Stimulated activated naive B cell treated with anti-CD40 and anti-IgM and Interleukin-4, amounts not matched to agents 10 μg/mL and 1 μg/mL and 100 μg/mL, for 72 hours (primary cell): ENCODE measurements at regions not wholly inside any gene's neighbourhood (a gene's known extent, or its start where the extent isn't known, plus 50 kb on each side); places are given as distances from the start of the nearest gene placed in this dataset.

ENCODE experiments used
- ATAC-seq, 2 donors: fragments of 150-1000 bp; cut with Tn5 transposase; replicated peaks; 2 replicates each; pipeline ENCODE4 v1.10.0; 2021; ENCODE audit warnings: moderate library complexity in 1 of 2
- DNase-seq: peaks from one replicate; pipeline ENCODE4 v3.0.0; 2021
- H3K27ac Mint-ChIP-seq: one replicate; pipeline ENCODE4 v1.8.0; 2022; ENCODE audit warnings: mild to moderate bottlenecking, mixed read lengths
- H3K27me3 Mint-ChIP-seq, 2 donors: one replicate each; pipeline ENCODE4 v1.8.0; 2022; ENCODE audit warnings: mixed read lengths in 2 of 2
- H3K36me3 Mint-ChIP-seq, 2 donors: one replicate each; pipeline ENCODE4 v1.8.0; 2022; ENCODE audit warnings: mixed read lengths in 2 of 2, mild to moderate bottlenecking in 1 of 2
- H3K4me1 Mint-ChIP-seq, 2 donors: one replicate each; pipeline ENCODE4 v1.8.0; 2022; ENCODE audit warnings: mixed read lengths in 2 of 2, mild to moderate bottlenecking in 1 of 2
- H3K4me3 Mint-ChIP-seq, 2 donors: one replicate each; pipeline ENCODE4 v1.8.0; 2022; ENCODE audit warnings: mild to moderate bottlenecking in 2 of 2, mixed read lengths in 2 of 2, moderate library complexity in 1 of 2
- H3K9me3 Mint-ChIP-seq, 2 donors: one replicate each; pipeline ENCODE4 v1.8.0; 2022; ENCODE audit warnings: mixed read lengths in 2 of 2, mild to moderate bottlenecking in 1 of 2

DNA sequence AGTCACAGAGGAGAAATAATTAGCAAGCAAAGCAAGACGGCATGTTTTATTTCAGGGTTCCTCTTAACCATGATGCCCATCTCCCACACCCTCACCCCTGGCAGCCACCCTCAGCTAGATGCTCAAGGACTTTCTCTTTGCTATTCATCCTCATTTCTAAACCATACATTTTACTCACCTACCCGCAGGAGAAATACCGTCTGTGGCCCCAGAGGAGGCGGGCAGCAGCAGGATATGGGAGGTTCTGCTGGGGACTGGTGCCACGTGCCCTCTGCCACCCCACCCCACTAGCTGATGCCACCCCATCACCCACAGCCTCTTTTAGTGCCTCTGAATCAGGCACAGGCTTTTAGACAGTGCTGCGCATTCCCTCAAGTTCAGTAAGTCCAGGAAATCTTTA lies 168.7 kb upstream of the ITGB1 start:
- H3K27ac Mint-ChIP-seq = no peak overlapping the region
- no peaks in the 10 kb centered on the region for H3K9me3 Mint-ChIP-seq
- peaks cover 5 to 9% of the 10 kb centered on the region in 2 donors for H3K4me1 Mint-ChIP-seq
- peaks cover 0 to 4% of the 10 kb centered on the region in 2 donors for H3K27me3 Mint-ChIP-seq
- peaks cover 0 to 3% of the 10 kb centered on the region in 2 donors for H3K36me3 Mint-ChIP-seq
- no peak overlapping the region for H3K4me3 Mint-ChIP-seq
- DNase-seq (no peak), ATAC-seq (no peak)

GRCh38 chr10:33125522-33126517 lies 167.8 kb upstream of the ITGB1 start:
- H3K27me3 Mint-ChIP-seq = peaks cover 0 to 4% of the 10 kb centered on the region in 2 donors
- H3K27ac Mint-ChIP-seq = no peak overlapping the region
- ATAC-seq (peak; percentile 16 to 39), DNase-seq (no peak)
- no peak overlapping the region for H3K4me3 Mint-ChIP-seq
- peaks cover 0 to 3% of the 10 kb centered on the region in 2 donors for H3K36me3 Mint-ChIP-seq
- H3K9me3 Mint-ChIP-seq = no peaks in the 10 kb centered on the region
- peaks cover 8 to 9% of the 10 kb centered on the region in 2 donors for H3K4me1 Mint-ChIP-seq

- ATAC-seq = no peak
- Mint-ChIP-seq H3K36me3 (peaks cover 0 to 3% of the 10 kb centered on the region in 2 donors), H3K9me3 (no peaks in the 10 kb centered on the region), H3K4me1 (peaks cover 9 to 11% of the 10 kb centered on the region in 2 donors), H3K4me3 (no peak overlapping the region), H3K27me3 (peaks cover 0 to 4% of the 10 kb centered on the region in 2 donors), H3K27ac (no peak overlapping the region)
- no peak for DNase-seq
Observed at GRCh38 chr10:33125111-33125510, 167.1 kb upstream of the ITGB1 start.

GRCh38 chr10:33123680-33124079 lies 165.7 kb upstream of the ITGB1 start:
- ATAC-seq (no peak), DNase-seq (no peak)
- Mint-ChIP-seq H3K36me3 (peaks cover 0 to 3% of the 10 kb centered on the region in 2 donors), H3K4me1 (peaks cover 7 to 10% of the 10 kb centered on the region in 2 donors), H3K4me3 (no peak overlapping the region), H3K9me3 (no peaks in the 10 kb centered on the region), H3K27ac (no peak overlapping the region), H3K27me3 (peaks cover 0 to 4% of the 10 kb centered on the region in 2 donors)

DNA sequence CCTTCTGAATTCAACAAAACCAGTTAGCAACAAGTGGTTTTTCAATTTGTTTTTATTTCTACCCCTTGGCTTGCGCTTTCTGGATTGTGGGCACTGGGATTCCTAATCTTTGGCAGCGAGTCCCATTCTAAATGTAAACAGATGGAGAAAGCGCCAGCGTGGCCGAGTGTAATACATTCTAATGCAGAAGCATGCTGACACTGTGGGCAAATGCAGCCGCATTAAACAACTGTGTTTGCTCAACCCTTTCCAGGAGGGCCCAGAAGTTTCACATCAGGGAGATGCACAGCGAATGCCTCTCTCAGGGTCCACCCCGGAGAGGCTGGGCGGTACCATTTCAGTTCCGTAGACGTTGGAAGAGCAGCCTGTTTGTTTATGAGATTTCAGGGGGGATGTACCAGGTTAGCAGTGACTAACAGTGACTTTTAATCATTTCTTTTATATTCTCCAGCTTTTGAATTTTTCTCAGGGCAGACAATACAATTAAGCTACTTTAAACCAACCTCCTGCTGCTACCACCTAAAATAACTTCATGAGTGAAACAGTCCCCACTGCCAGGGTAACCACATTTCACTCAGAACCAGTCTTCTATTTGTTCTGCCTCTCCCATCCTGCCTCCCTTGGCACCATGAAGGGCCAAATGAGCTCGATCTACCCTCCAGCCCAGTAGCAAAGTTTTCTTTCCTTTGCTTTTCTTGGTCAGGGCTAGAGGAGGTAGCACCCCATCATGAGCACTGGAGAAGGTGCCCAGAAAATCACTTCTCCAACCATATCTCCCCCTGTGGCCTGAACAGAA lies 164.2 kb upstream of the ITGB1 start:
- Mint-ChIP-seq H3K36me3 (no peaks in the 10 kb centered on the region), H3K27me3 (no peaks in the 10 kb centered on the region), H3K27ac (peak overlapping the region; percentile 26), H3K4me3 (no peak overlapping the region), H3K9me3 (no peaks in the 10 kb centered on the region), H3K4me1 (peaks cover 12% of the 10 kb centered on the region in 2 donors)
- DNase-seq (no peak), ATAC-seq (no peak)

GRCh38 chr10:33120700-33121099 lies 162.7 kb upstream of the ITGB1 start:
- H3K27ac Mint-ChIP-seq = no peak overlapping the region
- H3K36me3 Mint-ChIP-seq = no peaks in the 10 kb centered on the region
- H3K27me3 Mint-ChIP-seq = no peaks in the 10 kb centered on the region
- H3K4me1 Mint-ChIP-seq = peaks cover 14 to 23% of the 10 kb centered on the region in 2 donors
- DNase-seq (no peak), ATAC-seq (peak; percentile 36 to 65)
- H3K4me3 Mint-ChIP-seq = no peak overlapping the region
- H3K9me3 Mint-ChIP-seq = no peaks in the 10 kb centered on the region

- peaks cover 16 to 27% of the 10 kb centered on the region in 2 donors for H3K4me1 Mint-ChIP-seq
- no peak overlapping the region for H3K27ac Mint-ChIP-seq
- no peaks in the 10 kb centered on the region for H3K27me3 Mint-ChIP-seq
- no peak for DNase-seq
- ATAC-seq = no peak
- no peak overlapping the region for H3K4me3 Mint-ChIP-seq
- H3K9me3 Mint-ChIP-seq = no peaks in the 10 kb centered on the region
- no peaks in the 10 kb centered on the region for H3K36me3 Mint-ChIP-seq
Observed at GRCh38 chr10:33120275-33120674, 162.2 kb upstream of the ITGB1 start.

GRCh38 chr10:33117816-33118215 lies 159.8 kb upstream of the ITGB1 start:
- peaks cover 27 to 47% of the 10 kb centered on the region in 2 donors for H3K4me1 Mint-ChIP-seq
- ATAC-seq = peak; percentile 33 to 46
- no peaks in the 10 kb centered on the region for H3K9me3 Mint-ChIP-seq
- H3K27ac Mint-ChIP-seq = no peak overlapping the region
- H3K4me3 Mint-ChIP-seq = no peak overlapping the region
- no peak for DNase-seq
- no peaks in the 10 kb centered on the region for H3K27me3 Mint-ChIP-seq
- no peaks in the 10 kb centered on the region for H3K36me3 Mint-ChIP-seq

- Mint-ChIP-seq H3K9me3 (no peaks in the 10 kb centered on the region), H3K27ac (no peak overlapping the region), H3K4me3 (no peak overlapping the region), H3K27me3 (no peaks in the 10 kb centered on the region), H3K36me3 (no peaks in the 10 kb centered on the region), H3K4me1 (peaks cover 25 to 47% of the 10 kb centered on the region in 2 donors)
- DNase-seq = no peak
- ATAC-seq = no peak
Observed at GRCh38 chr10:33117230-33117629, 159.2 kb upstream of the ITGB1 start.

DNA sequence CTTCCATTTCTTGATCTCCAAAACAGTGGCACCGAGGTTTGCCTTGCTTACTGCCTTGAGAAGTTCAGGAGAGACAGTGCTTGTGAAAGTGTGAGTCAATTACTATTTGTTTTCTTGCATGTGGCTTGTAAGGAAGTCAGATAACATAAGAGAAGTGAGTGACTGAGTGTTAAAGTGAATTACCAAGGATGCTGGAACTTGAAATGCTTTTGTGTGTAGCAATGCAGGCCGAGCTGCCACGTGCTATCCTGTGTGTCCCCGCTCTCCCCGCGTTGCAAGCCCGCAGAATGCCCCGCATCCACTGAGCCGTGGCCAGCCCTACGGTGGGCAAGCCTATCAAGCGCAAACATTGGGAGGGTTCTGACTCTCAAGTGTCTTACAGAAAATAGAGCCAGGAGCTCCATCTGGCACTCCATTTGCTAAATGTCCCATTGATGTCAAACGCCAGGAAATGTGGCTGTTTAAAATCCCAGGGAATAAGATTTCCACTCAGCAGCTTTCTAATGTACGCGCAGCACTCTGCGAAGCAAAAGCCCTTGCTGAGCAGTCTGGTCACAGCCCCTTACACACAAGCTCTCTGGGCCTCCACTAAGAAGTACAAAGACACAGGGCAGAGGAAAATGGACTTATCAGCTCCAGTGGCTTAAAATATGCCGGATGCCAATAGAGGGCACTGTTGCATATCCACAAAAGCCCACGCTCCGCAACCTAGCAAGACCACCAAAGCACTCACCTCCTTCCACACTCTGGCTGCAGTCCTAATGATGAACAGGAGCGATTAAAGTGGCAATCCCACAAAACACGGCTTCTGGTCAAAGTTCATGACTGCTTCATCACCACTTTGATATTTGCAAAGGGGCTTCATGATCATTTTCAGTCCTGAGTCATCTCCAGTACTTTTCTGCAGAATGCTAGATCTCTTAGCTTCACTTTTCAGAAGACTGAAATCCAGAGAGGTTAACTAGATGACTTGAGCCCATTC lies 158.0 kb upstream of the ITGB1 start:
- no peak for DNase-seq
- Mint-ChIP-seq H3K4me3 (no peak overlapping the region), H3K27ac (no peak overlapping the region), H3K27me3 (no peaks in the 10 kb centered on the region), H3K36me3 (no peaks in the 10 kb centered on the region), H3K9me3 (no peaks in the 10 kb centered on the region), H3K4me1 (peaks cover 25 to 47% of the 10 kb centered on the region in 2 donors)
- no peak for ATAC-seq

- Mint-ChIP-seq H3K27me3 (no peaks in the 10 kb centered on the region), H3K4me3 (peak overlapping the region in 1 of 2 donors; percentile 5), H3K36me3 (no peaks in the 10 kb centered on the region), H3K9me3 (peaks cover 0 to 2% of the 10 kb centered on the region in 2 donors), H3K27ac (no peak overlapping the region), H3K4me1 (peaks cover 30 to 48% of the 10 kb centered on the region in 2 donors)
- ATAC-seq = peak; percentile 70
- DNase-seq = no peak
Observed at GRCh38 chr10:33114451-33114952, 156.5 kb upstream of the ITGB1 start.

GRCh38 chr10:33113466-33113865 lies 155.4 kb upstream of the ITGB1 start:
- H3K4me1 Mint-ChIP-seq = peaks cover 31 to 48% of the 10 kb centered on the region in 2 donors
- no peaks in the 10 kb centered on the region for H3K27me3 Mint-ChIP-seq
- no peak overlapping the region for H3K4me3 Mint-ChIP-seq
- H3K27ac Mint-ChIP-seq = no peak overlapping the region
- H3K9me3 Mint-ChIP-seq = peaks cover 0 to 2% of the 10 kb centered on the region in 2 donors
- DNase-seq (no peak), ATAC-seq (no peak)
- no peaks in the 10 kb centered on the region for H3K36me3 Mint-ChIP-seq

DNA sequence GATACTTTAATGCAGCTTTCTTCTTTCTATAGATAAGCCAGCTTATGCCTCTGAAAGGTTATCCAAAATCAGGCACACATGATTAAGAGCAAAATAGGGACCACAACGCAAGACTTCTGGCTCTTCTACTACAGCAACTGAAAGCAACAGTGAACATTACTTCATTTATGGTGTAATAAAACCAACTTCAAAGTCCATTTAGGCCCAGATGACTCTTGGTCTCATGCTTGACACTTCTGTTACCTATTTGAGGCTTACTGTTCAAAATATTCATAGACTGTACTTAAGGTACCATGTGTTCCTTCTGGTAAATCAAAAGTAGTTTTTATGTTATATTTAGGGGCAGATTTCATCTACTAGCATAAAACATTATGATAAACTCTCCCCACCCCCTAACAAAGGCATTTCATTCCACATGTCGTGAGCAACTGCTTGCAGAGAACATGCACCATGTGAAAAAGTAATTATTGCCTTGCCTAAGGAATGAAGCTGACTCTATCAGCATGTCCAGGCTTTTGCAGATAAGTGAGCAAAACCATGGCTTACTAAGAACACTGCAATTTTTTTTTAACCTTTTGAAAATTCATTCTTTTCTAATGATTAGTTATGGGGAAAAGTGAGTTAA lies 154.9 kb upstream of the ITGB1 start:
- Mint-ChIP-seq H3K27me3 (peaks cover 0 to 1% of the 10 kb centered on the region in 2 donors), H3K36me3 (no peaks in the 10 kb centered on the region), H3K9me3 (peaks cover 0 to 2% of the 10 kb centered on the region in 2 donors), H3K27ac (no peak overlapping the region), H3K4me3 (no peak overlapping the region), H3K4me1 (peaks cover 31 to 47% of the 10 kb centered on the region in 2 donors)
- DNase-seq (no peak), ATAC-seq (no peak)
